Liver (tissue), 8 donors: ENCODE measurements at regions not wholly inside any gene's neighbourhood (a gene's known extent, or its start where the extent isn't known, plus 50 kb on each side); places are given as distances from the start of the nearest gene placed in this dataset.

Experiments
- DNase-seq: peaks from one replicate; pipeline ENCODE4 v3.0.0-alpha.2; 2017; ENCODE audit warnings: low spot score
- H3K27ac ChIP-seq, 2 donors: one replicate each; pipeline ENCODE4 v1.7.0; 2013; ENCODE audit warnings: inconsistent platforms in 2 of 2, low read length in 2 of 2, control low read depth in 1 of 2, low read depth in 1 of 2, mild to moderate bottlenecking in 1 of 2
- H3K27me3 ChIP-seq, 4 donors: one replicate each; pipeline versions ENCODE4 v1.6.1 to v1.7.0; 2013; ENCODE audit warnings: low read length in 3 of 4, inconsistent platforms in 1 of 4, mild to moderate bottlenecking in 1 of 4, moderate library complexity in 1 of 4; ENCODE audit not compliant: control insufficient read depth in 4 of 4, insufficient read depth in 4 of 4
- H3K36me3 ChIP-seq, 4 donors: one replicate each; pipeline versions ENCODE4 v1.6.1 to v1.7.0; 2013; ENCODE audit warnings: low read length in 3 of 4, mild to moderate bottlenecking in 3 of 4, low read depth in 1 of 4, moderate library complexity in 1 of 4; ENCODE audit not compliant: control insufficient read depth in 4 of 4, insufficient read depth in 3 of 4
- H3K4me1 ChIP-seq, 4 donors: one replicate each; pipeline versions ENCODE4 v1.6.1 to v1.7.0; 2013; ENCODE audit warnings: low read length in 3 of 4, mild to moderate bottlenecking in 3 of 4, moderate library complexity in 1 of 4; ENCODE audit not compliant: control insufficient read depth in 4 of 4, insufficient read depth in 4 of 4
- H3K4me3 ChIP-seq, 3 donors: one replicate each; pipeline versions ENCODE4 v1.6.1 to v1.7.0; 2013; ENCODE audit warnings: low read length in 3 of 3, control low read depth in 1 of 3, low read depth in 1 of 3, mild to moderate bottlenecking in 1 of 3
- H3K9ac ChIP-seq, 2 donors: one replicate each; pipeline ENCODE4 v1.7.0; 2013; ENCODE audit warnings: low read length in 2 of 2, mild to moderate bottlenecking in 2 of 2, moderate library complexity in 2 of 2, control low read depth in 1 of 2, low read depth in 1 of 2
- H3K9me3 ChIP-seq, 4 donors: one replicate each; pipeline versions ENCODE4 v1.6.1 to v1.7.0; 2013; ENCODE audit warnings: low read length in 3 of 4; ENCODE audit not compliant: control insufficient read depth in 4 of 4
- FOXA1 ChIP-seq: IDR thresholded peaks from 2 replicates; pipeline ENCODE4 v1.6.1; 2016; ENCODE audit warnings: antibody characterized with exemption
- FOXA2 ChIP-seq: IDR thresholded peaks from 2 replicates; pipeline ENCODE4 v1.6.1; 2016; ENCODE audit warnings: antibody characterized with exemption
- GABPA ChIP-seq, 2 donors: IDR thresholded peaks in 1 of 2; conservative IDR thresholded peaks in 1 of 2; 2 replicates each; pipeline ENCODE4 v1.6.1; 2016; ENCODE audit warnings: antibody characterized with exemption in 2 of 2, mild to moderate bottlenecking in 1 of 2, moderate library complexity in 1 of 2
- HNF4A ChIP-seq, 2 donors: conservative IDR thresholded peaks; 2 replicates each; pipeline ENCODE4 v1.6.1; 2016; ENCODE audit warnings: antibody characterized with exemption in 2 of 2, mild to moderate bottlenecking in 2 of 2
- HNF4G ChIP-seq: IDR thresholded peaks from 2 replicates; pipeline ENCODE4 v1.6.1; 2016; ENCODE audit warnings: antibody characterized with exemption
- JUND ChIP-seq, 2 donors: IDR thresholded peaks; 2 replicates each; pipeline ENCODE4 v1.6.1; 2016; ENCODE audit warnings: antibody characterized with exemption in 2 of 2
- NR2F2 ChIP-seq: IDR thresholded peaks from 2 replicates; pipeline ENCODE4 v1.6.1; 2016; ENCODE audit warnings: antibody characterized with exemption
- RAD21 ChIP-seq, 2 donors: IDR thresholded peaks; 2 replicates each; pipeline ENCODE4 v1.6.1; 2016; ENCODE audit warnings: antibody characterized with exemption in 2 of 2, mild to moderate bottlenecking in 2 of 2
- RXRA ChIP-seq, 2 donors: IDR thresholded peaks; 2 replicates each; pipeline ENCODE4 v1.6.1; 2017 to 2018; ENCODE audit warnings: antibody characterized with exemption in 2 of 2, mild to moderate bottlenecking in 1 of 2
- SP1 ChIP-seq: IDR thresholded peaks from 2 replicates; pipeline ENCODE4 v1.6.1; 2018; ENCODE audit warnings: antibody characterized with exemption, mild to moderate bottlenecking
- TAF1 ChIP-seq: conservative IDR thresholded peaks from 2 replicates; pipeline ENCODE4 v1.6.1; 2016; ENCODE audit warnings: antibody characterized with exemption, mild to moderate bottlenecking
- YY1 ChIP-seq: IDR thresholded peaks from 2 replicates; pipeline ENCODE4 v1.6.1; 2016; ENCODE audit warnings: antibody characterized with exemption, mild to moderate bottlenecking
- WGBS: extraction: QIAGEN DNeasy Blood & Tissue Kit; methylation state at CpG from one replicate; pipeline ENCODE4 v1.1.7; 2013; 5-methylcytosine and 5-hydroxymethylcytosine counted together
- TF ChIP-seq, protein P1 (sequence below): IDR thresholded peaks from 2 replicates; pipeline ENCODE4 v1.6.1; 2016; ENCODE audit warnings: antibody characterized with exemption, mild to moderate bottlenecking
- TF ChIP-seq, protein P2 (sequence below): fragments of 150-350 bp; IDR thresholded peaks from 2 replicates; pipeline ENCODE4 v1.5.1; 2017; ENCODE audit warnings: improper control_type of control experiment, low read depth, low read length; ENCODE audit not compliant: missing input control
- TF ChIP-seq, protein P3 (sequence below): IDR thresholded peaks from 2 replicates; pipeline ENCODE4 v1.6.1; 2016; ENCODE audit warnings: antibody characterized with exemption
- TF ChIP-seq, protein P4 (sequence below): IDR thresholded peaks from 2 replicates; pipeline ENCODE4 v1.6.1; 2016; ENCODE audit warnings: antibody characterized with exemption
- donor health status: healthy.
- donor health status: healthy.
- donor health status: healthy.
- donor health status: healthy.
- donor health status: healthy.

DNA sequence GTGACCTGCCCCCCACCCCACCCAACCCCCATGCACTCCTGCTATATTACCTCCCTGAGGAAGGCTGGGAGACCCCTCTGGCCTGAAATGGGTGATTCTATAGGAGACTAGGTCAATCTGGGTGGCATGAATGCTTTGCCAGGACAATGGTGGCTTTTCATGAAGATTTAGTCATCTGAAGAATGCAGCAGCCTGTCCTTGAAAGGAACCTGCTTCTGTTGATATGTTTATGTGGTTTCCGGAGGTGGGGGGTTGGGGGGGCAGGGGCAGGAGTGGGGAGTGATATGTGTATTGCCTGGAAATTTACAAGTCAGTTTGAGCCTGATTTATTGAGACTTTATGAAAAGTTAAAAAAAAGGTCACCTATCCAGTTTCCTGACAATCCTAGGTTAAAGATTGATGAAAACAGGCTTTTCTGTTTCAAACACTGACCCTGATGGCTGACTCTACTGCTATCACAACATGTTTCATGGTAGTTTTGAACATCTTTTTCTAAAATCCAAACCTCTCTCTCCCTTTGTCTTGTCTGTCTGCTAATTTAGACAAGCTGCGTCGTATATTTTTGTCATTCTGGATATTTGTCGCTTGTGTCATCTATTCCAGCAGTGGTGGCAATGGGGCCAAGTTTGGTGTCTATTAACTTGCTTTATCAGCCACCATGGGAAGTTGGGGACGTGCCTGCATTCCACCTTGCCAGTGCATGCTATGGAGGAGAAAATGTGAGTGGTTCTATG, 153.7 kb upstream of the EGFLAM start:
- DNase-seq, result no peak
- Histone ChIP-seq H3K36me3 (no peaks in the 10 kb centered on the region), H3K9ac (no peak overlapping the region), H3K4me1 (no peaks in the 10 kb centered on the region), H3K27me3 (peaks cover 0 to 2% (median 0%) of the 10 kb centered on the region in 4 donors), H3K27ac (no peak overlapping the region), H3K4me3 (no peak overlapping the region), H3K9me3 (no peaks in the 10 kb centered on the region)
- TF ChIP-seq HNF4A (conservative IDR thresholded peaks at IDR 0.05) (no peak), HNF4G (no peak), FOXA2 (no peak), RAD21 (IDR thresholded peaks at IDR 0.05) (no peak), YY1 (no peak), RXRA (IDR thresholded peaks at IDR 0.05) (no peak), FOXA1 (no peak), JUND (IDR thresholded peaks at IDR 0.05) (no peak), GABPA (IDR thresholded peaks at IDR 0.05 in 1 of 2, conservative IDR thresholded peaks at IDR 0.05 in 1 of 2) (no peak), SP1 (no peak), TAF1 (no peak), NR2F2 (no peak)
- TF ChIP-seq, protein P1, sequence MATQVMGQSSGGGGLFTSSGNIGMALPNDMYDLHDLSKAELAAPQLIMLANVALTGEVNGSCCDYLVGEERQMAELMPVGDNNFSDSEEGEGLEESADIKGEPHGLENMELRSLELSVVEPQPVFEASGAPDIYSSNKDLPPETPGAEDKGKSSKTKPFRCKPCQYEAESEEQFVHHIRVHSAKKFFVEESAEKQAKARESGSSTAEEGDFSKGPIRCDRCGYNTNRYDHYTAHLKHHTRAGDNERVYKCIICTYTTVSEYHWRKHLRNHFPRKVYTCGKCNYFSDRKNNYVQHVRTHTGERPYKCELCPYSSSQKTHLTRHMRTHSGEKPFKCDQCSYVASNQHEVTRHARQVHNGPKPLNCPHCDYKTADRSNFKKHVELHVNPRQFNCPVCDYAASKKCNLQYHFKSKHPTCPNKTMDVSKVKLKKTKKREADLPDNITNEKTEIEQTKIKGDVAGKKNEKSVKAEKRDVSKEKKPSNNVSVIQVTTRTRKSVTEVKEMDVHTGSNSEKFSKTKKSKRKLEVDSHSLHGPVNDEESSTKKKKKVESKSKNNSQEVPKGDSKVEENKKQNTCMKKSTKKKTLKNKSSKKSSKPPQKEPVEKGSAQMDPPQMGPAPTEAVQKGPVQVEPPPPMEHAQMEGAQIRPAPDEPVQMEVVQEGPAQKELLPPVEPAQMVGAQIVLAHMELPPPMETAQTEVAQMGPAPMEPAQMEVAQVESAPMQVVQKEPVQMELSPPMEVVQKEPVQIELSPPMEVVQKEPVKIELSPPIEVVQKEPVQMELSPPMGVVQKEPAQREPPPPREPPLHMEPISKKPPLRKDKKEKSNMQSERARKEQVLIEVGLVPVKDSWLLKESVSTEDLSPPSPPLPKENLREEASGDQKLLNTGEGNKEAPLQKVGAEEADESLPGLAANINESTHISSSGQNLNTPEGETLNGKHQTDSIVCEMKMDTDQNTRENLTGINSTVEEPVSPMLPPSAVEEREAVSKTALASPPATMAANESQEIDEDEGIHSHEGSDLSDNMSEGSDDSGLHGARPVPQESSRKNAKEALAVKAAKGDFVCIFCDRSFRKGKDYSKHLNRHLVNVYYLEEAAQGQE, result no peak
- TF ChIP-seq, protein P2, sequence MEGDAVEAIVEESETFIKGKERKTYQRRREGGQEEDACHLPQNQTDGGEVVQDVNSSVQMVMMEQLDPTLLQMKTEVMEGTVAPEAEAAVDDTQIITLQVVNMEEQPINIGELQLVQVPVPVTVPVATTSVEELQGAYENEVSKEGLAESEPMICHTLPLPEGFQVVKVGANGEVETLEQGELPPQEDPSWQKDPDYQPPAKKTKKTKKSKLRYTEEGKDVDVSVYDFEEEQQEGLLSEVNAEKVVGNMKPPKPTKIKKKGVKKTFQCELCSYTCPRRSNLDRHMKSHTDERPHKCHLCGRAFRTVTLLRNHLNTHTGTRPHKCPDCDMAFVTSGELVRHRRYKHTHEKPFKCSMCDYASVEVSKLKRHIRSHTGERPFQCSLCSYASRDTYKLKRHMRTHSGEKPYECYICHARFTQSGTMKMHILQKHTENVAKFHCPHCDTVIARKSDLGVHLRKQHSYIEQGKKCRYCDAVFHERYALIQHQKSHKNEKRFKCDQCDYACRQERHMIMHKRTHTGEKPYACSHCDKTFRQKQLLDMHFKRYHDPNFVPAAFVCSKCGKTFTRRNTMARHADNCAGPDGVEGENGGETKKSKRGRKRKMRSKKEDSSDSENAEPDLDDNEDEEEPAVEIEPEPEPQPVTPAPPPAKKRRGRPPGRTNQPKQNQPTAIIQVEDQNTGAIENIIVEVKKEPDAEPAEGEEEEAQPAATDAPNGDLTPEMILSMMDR, result no peak
- TF ChIP-seq, protein P3, sequence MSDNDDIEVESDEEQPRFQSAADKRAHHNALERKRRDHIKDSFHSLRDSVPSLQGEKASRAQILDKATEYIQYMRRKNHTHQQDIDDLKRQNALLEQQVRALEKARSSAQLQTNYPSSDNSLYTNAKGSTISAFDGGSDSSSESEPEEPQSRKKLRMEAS, result no peak
- TF ChIP-seq, protein P4, sequence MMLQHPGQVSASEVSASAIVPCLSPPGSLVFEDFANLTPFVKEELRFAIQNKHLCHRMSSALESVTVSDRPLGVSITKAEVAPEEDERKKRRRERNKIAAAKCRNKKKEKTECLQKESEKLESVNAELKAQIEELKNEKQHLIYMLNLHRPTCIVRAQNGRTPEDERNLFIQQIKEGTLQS, result no peak
- WGBS, result 54% methylated on average over 5 of the region's 5 CpGs

DNA sequence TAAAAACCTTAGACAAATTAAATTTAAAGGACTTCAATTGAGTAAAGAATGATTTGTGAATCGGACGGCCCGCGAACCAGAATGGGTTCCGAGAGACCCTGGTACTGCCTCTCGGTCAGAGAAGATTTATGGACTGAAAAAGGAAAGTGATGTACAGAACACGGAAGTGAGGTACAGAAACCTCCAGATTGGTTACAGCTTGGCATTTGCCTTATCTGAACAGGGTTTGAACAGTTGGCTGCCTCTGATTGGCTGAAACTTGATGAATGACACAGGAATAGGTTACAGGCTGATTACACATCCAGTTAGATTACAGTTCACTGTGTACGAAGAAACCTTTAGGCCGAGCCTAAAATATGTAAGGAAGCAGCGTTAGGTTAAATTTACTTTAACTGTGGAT, 156.5 kb upstream of the EGFLAM start:
- 95% methylated on average over 10 of the region's 10 CpGs for WGBS
- DNase-seq, result no peak
- Histone ChIP-seq H3K36me3 (no peaks in the 10 kb centered on the region), H3K9me3 (no peaks in the 10 kb centered on the region), H3K27me3 (no peaks in the 10 kb centered on the region), H3K27ac (no peak overlapping the region), H3K4me1 (no peaks in the 10 kb centered on the region), H3K4me3 (no peak overlapping the region), H3K9ac (no peak overlapping the region)
- no peak for TF ChIP-seq TAF1
